ENCODE measurements at regions not wholly inside any gene's neighbourhood (a gene's known extent, or its start where the extent isn't known, plus 50 kb on each side); places are given as distances from the start of the nearest gene placed in this dataset.

GRCh38 chr2:235180642-235181041 is 228.8 kb downstream of the SH3BP4 start:
- TF ChIP-seq POLR2A (IDR thresholded peaks at IDR 0.05; ENCODE audit: low read depth, low read length) (no peak), SPI1 (IDR thresholded peaks at IDR 0.05; ENCODE audit: low read depth, low read length) (no peak), TAF1 (IDR thresholded peaks at IDR 0.05; ENCODE audit: low read depth, low read length) (no peak), POLR2AphosphoS5 (IDR thresholded peaks at IDR 0.05; ENCODE audit: low read depth, low read length) (no peak), PAX5 (IDR thresholded peaks at IDR 0.05; ENCODE audit: insufficient read depth, low read length, severe bottlenecking) (no peak), POU2F2 (IDR thresholded peaks at IDR 0.05; ENCODE audit: low read depth, low read length) (no peak)
- FAIRE-seq = no peak

GRCh38 chr2:235183786-235184185 is 232.0 kb downstream of the SH3BP4 start:
- no peak for FAIRE-seq
- TF ChIP-seq POU2F2 (IDR thresholded peaks at IDR 0.05; ENCODE audit: low read depth, low read length) (no peak), TAF1 (IDR thresholded peaks at IDR 0.05; ENCODE audit: low read depth, low read length) (no peak), POLR2AphosphoS5 (IDR thresholded peaks at IDR 0.05; ENCODE audit: low read depth, low read length) (no peak), POLR2A (IDR thresholded peaks at IDR 0.05; ENCODE audit: low read depth, low read length) (no peak), PAX5 (IDR thresholded peaks at IDR 0.05; ENCODE audit: insufficient read depth, low read length, severe bottlenecking) (no peak), SPI1 (IDR thresholded peaks at IDR 0.05; ENCODE audit: low read depth, low read length) (no peak)

More at GRCh38 chr2:235180642-235181041, 228.8 kb downstream of the SH3BP4 start:
- no peak for DNase-seq (ENCODE audit: insufficient read length, low spot score)

GRCh38 chr2:235187806-235188205 is 236.0 kb downstream of the SH3BP4 start:
- FAIRE-seq (no peak), DNase-seq (ENCODE audit: insufficient read length, low spot score) (no peak)
- no peak for TF ChIP-seq POLR2A (IDR thresholded peaks at IDR 0.05; ENCODE audit: low read depth, low read length)
- no peak for TF ChIP-seq POLR2AphosphoS5 (IDR thresholded peaks at IDR 0.05; ENCODE audit: low read depth, low read length)
- TF ChIP-seq TAF1 (IDR thresholded peaks at IDR 0.05; ENCODE audit: low read depth, low read length) = no peak
- no peak for TF ChIP-seq SPI1 (IDR thresholded peaks at IDR 0.05; ENCODE audit: low read depth, low read length)
- no peak for TF ChIP-seq POU2F2 (IDR thresholded peaks at IDR 0.05; ENCODE audit: low read depth, low read length)
- no peak for TF ChIP-seq PAX5 (IDR thresholded peaks at IDR 0.05; ENCODE audit: insufficient read depth, low read length, severe bottlenecking)

More at GRCh38 chr2:235183786-235184185, 232.0 kb downstream of the SH3BP4 start:
- DNase-seq (ENCODE audit: insufficient read length, low spot score) = no peak

DNA sequence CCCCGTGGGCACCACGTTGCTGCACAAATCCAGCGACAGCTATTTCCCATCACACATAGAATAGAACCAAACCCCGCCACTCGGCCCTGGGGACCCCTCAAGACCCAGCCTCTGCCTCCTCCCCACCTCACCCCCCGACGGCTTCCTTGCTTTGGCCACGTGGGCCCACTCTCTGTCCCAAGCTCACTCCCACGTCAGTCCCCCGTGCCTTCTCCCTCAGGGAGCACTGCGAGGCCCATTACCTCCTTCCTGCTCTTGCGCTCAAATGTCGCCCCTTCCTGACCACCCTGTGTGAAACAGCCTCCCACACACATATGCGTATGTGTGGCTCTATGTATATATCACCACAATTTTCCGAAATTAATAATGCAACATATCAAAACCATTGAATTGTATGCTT is 239.7 kb downstream of the SH3BP4 start:
- TF ChIP-seq POU2F2 (IDR thresholded peaks at IDR 0.05; ENCODE audit: low read depth, low read length) (no peak), TAF1 (IDR thresholded peaks at IDR 0.05; ENCODE audit: low read depth, low read length) (no peak), PAX5 (IDR thresholded peaks at IDR 0.05; ENCODE audit: insufficient read depth, low read length, severe bottlenecking) (no peak), POLR2A (IDR thresholded peaks at IDR 0.05; ENCODE audit: low read depth, low read length) (no peak), SPI1 (IDR thresholded peaks at IDR 0.05; ENCODE audit: low read depth, low read length) (no peak), POLR2AphosphoS5 (IDR thresholded peaks at IDR 0.05; ENCODE audit: low read depth, low read length) (no peak)
- FAIRE-seq (no peak), DNase-seq (ENCODE audit: insufficient read length, low spot score) (no peak)

DNA sequence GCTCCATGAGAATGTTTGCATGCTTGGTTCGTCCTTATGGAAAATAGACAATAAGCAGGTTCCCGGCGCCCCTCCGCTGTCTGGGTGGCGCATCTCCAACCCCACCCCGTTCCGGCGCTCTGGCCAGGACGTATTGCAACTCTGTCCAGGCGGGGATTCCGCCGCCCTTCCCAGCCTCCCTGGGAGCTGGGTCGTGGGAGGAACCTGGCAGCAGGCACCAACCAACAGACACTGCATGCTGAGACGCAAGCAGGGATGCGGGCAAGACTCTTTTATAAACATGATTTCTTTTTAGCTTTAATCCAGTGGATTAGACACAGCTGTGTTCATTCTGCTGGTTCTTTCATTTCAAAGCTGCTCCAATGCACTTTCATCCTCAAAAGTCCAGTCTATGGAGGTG is 240.2 kb downstream of the SH3BP4 start:
- no peak for TF ChIP-seq PAX5 (IDR thresholded peaks at IDR 0.05; ENCODE audit: insufficient read depth, low read length, severe bottlenecking)
- no peak for TF ChIP-seq SPI1 (IDR thresholded peaks at IDR 0.05; ENCODE audit: low read depth, low read length)
- TF ChIP-seq POU2F2 (IDR thresholded peaks at IDR 0.05; ENCODE audit: low read depth, low read length) = no peak
- TF ChIP-seq POLR2A (IDR thresholded peaks at IDR 0.05; ENCODE audit: low read depth, low read length) = no peak
- TF ChIP-seq TAF1 (IDR thresholded peaks at IDR 0.05; ENCODE audit: low read depth, low read length) = no peak
- TF ChIP-seq POLR2AphosphoS5 (IDR thresholded peaks at IDR 0.05; ENCODE audit: low read depth, low read length) = no peak
- DNase-seq (ENCODE audit: insufficient read length, low spot score) (no peak), FAIRE-seq (no peak)

DNA sequence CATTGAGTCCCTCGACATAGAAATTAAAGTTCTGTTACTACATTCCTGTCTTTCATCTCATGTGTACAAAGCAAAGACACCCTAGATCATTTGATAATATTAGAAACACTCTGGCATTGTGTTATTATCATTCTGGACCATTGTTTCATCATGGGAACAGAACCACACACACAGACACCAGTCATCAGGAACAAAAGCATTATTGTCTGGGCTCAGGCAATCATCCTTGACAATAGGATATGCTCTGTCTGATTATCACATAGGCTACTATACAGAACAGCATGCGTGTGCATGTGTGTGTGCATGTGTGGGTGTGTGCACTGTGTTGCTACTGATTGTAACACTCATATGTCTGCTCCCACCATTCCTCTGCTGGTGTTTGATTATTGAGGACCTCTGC is 242.5 kb downstream of the SH3BP4 start:
- DNase-seq (ENCODE audit: insufficient read length, low spot score) (no peak), FAIRE-seq (no peak)
- TF ChIP-seq POLR2A (IDR thresholded peaks at IDR 0.05; ENCODE audit: low read depth, low read length) (no peak), PAX5 (IDR thresholded peaks at IDR 0.05; ENCODE audit: insufficient read depth, low read length, severe bottlenecking) (no peak), POU2F2 (IDR thresholded peaks at IDR 0.05; ENCODE audit: low read depth, low read length) (no peak), POLR2AphosphoS5 (IDR thresholded peaks at IDR 0.05; ENCODE audit: low read depth, low read length) (no peak), TAF1 (IDR thresholded peaks at IDR 0.05; ENCODE audit: low read depth, low read length) (no peak), SPI1 (IDR thresholded peaks at IDR 0.05; ENCODE audit: low read depth, low read length) (no peak)

DNA sequence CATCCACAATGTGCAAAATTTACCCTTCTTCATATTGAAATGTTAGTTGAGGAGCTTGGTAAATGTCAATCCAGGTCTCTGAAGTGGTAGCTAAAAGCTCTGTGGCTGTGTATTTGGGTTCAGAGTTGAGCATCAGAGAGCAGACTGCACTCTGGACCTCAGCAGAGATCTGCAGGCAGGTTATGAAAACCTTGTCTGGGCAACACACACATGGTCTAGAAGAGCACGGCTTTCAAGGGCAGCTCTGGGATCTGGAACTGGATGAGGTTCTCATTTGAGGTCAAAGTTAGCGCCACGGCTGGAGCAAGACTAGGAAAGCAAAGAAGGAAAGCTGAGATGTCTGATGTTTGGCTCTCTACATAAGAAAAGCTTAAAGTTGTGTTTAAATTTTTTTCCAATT is 243.0 kb downstream of the SH3BP4 start:
- TF ChIP-seq PAX5 (IDR thresholded peaks at IDR 0.05; ENCODE audit: insufficient read depth, low read length, severe bottlenecking) = no peak
- no peak for TF ChIP-seq POLR2A (IDR thresholded peaks at IDR 0.05; ENCODE audit: low read depth, low read length)
- no peak for TF ChIP-seq SPI1 (IDR thresholded peaks at IDR 0.05; ENCODE audit: low read depth, low read length)
- TF ChIP-seq TAF1 (IDR thresholded peaks at IDR 0.05; ENCODE audit: low read depth, low read length) = no peak
- TF ChIP-seq POU2F2 (IDR thresholded peaks at IDR 0.05; ENCODE audit: low read depth, low read length) = no peak
- no peak for TF ChIP-seq POLR2AphosphoS5 (IDR thresholded peaks at IDR 0.05; ENCODE audit: low read depth, low read length)
- FAIRE-seq (no peak), DNase-seq (ENCODE audit: insufficient read length, low spot score) (no peak)

GRCh38 chr2:235195921-235196320 is 244.1 kb downstream of the SH3BP4 start:
- FAIRE-seq (no peak), DNase-seq (ENCODE audit: insufficient read length, low spot score) (no peak)
- no peak for TF ChIP-seq POLR2A (IDR thresholded peaks at IDR 0.05; ENCODE audit: low read depth, low read length)
- TF ChIP-seq PAX5 (IDR thresholded peaks at IDR 0.05; ENCODE audit: insufficient read depth, low read length, severe bottlenecking) = no peak
- no peak for TF ChIP-seq POLR2AphosphoS5 (IDR thresholded peaks at IDR 0.05; ENCODE audit: low read depth, low read length)
- no peak for TF ChIP-seq TAF1 (IDR thresholded peaks at IDR 0.05; ENCODE audit: low read depth, low read length)
- no peak for TF ChIP-seq SPI1 (IDR thresholded peaks at IDR 0.05; ENCODE audit: low read depth, low read length)
- TF ChIP-seq POU2F2 (IDR thresholded peaks at IDR 0.05; ENCODE audit: low read depth, low read length) = no peak

DNA sequence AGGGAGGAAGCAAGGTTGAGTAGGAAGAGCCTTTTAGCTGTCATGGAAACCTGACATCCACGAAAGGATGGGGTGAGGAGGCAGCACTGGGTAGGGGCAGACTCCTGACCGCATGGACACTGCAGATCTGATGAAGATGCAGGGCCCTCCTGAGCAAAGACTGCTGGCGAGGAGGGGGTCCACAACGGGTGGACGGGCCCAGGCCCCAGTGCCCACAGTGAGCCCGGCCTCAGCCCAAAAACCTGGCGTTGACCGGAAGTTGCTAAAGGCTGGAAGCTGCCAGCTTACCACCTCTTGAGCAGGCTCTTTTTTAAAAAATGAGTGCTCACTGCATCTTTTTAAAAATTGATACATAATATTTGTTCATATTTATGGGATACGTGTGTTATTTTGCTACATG is 247.3 kb downstream of the SH3BP4 start:
- FAIRE-seq (no peak), DNase-seq (ENCODE audit: insufficient read length, low spot score) (no peak)
- no peak for TF ChIP-seq PAX5 (IDR thresholded peaks at IDR 0.05; ENCODE audit: insufficient read depth, low read length, severe bottlenecking)
- no peak for TF ChIP-seq TAF1 (IDR thresholded peaks at IDR 0.05; ENCODE audit: low read depth, low read length)

DNA sequence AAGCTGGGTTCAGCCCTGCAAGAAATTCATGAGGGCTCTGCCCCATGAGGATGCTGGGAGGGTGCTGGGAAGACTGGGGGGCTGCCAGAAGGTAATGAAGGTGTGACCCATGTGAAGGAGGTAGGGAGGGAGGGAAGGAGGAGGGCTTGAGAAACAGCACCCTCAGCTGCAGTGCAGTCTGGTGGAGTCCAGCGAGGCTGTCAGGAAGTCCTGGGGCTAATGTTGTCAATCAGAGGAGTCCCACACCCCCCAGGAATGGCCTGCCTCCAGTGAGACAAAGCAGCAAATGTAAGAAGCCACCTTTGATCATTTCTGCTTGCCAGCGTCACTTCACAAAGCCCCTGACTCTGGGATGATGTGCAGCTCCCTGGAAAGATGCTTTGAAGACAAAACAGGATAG is 248.4 kb downstream of the SH3BP4 start:
- DNase-seq (ENCODE audit: insufficient read length, low spot score) (no peak), FAIRE-seq (no peak)
- TF ChIP-seq PAX5 (IDR thresholded peaks at IDR 0.05; ENCODE audit: insufficient read depth, low read length, severe bottlenecking) = no peak
- TF ChIP-seq TAF1 (IDR thresholded peaks at IDR 0.05; ENCODE audit: low read depth, low read length) = no peak
- TF ChIP-seq POU2F2 (IDR thresholded peaks at IDR 0.05; ENCODE audit: low read depth, low read length) = no peak
- no peak for TF ChIP-seq POLR2AphosphoS5 (IDR thresholded peaks at IDR 0.05; ENCODE audit: low read depth, low read length)
- no peak for TF ChIP-seq POLR2A (IDR thresholded peaks at IDR 0.05; ENCODE audit: low read depth, low read length)
- no peak for TF ChIP-seq SPI1 (IDR thresholded peaks at IDR 0.05; ENCODE audit: low read depth, low read length)

Measured in GM12891 (cell line).